ENCODE measurements at regions not wholly inside any gene's neighbourhood (a gene's known extent, or its start where the extent isn't known, plus 50 kb on each side); places are given as distances from the start of the nearest gene placed in this dataset.

GRCh38 chr9:109872901-109873300 lies 92.9 kb downstream of the PALM2AKAP2 start:
- H3K27ac ChIP-seq (ENCODE audit: insufficient read depth, low read depth, low read length) = no peak overlapping the region
- TF ChIP-seq GATA2 (IDR thresholded peaks at IDR 0.05; ENCODE audit: insufficient read depth, insufficient read length, low read depth, low read length) = no peak
- DNase-seq (ENCODE audit: low read depth, low spot score) = no peak
- H3K27me3 ChIP-seq (ENCODE audit: control insufficient read depth in 2 of 2, insufficient read depth in 2 of 2, low read length in 2 of 2) = peaks cover 24 to 37% of the 10 kb centered on the region in 2 experiments
- no peaks in the 10 kb centered on the region for H4K20me1 ChIP-seq (replicated peaks; ENCODE audit: control insufficient read depth, extremely low read depth, insufficient read depth, low read length)
- no peak overlapping the region for H3K9ac ChIP-seq (replicated peaks; ENCODE audit: extremely low read depth, insufficient read depth, low read length)
- no peak for FAIRE-seq
- H3K4me2 ChIP-seq (ENCODE audit: insufficient read depth, low read length) = no peak overlapping the region
- intact Hi-C loops (cut with micrococcal nuclease) (no loop called here), dilution Hi-C loops (cut with MboI; ENCODE audit: extremely low pct_ligation_motif_present, low sequenced_read_pairs) (no loop called here)
- no peak overlapping the region for H2AFZ ChIP-seq (ENCODE audit: low read depth, low read length)
- no peaks in the 10 kb centered on the region for H3K4me1 ChIP-seq (ENCODE audit: control insufficient read depth, extremely low read depth, insufficient read depth, low read length)
- no peaks in the 10 kb centered on the region for H3K36me3 ChIP-seq (ENCODE audit: control insufficient read depth in 2 of 2, extremely low read depth in 1 of 2, insufficient read depth in 2 of 2, low read length in 2 of 2)
- ChIA-PET CTCF (interaction anchor here (1.2 to 1.5 kb wide), 2 partner anchors 9 to 13 kb away, joined by 3 to 6 read pairs; no protein-coding TSS in a partner anchor), POLR2A (no interaction called here)
- no peaks in the 10 kb centered on the region for H3K9me1 ChIP-seq (replicated peaks; ENCODE audit: control insufficient read depth, extremely low read depth, insufficient read depth, low read length)
- no peaks in the 10 kb centered on the region for H3K9me3 ChIP-seq (replicated peaks; ENCODE audit: control insufficient read depth, insufficient read depth, low read length)
- H3K79me2 ChIP-seq (ENCODE audit: control insufficient read depth, insufficient read depth, low read length) = no peaks in the 10 kb centered on the region
- no TSS peak for BruUV-seq (replicated peaks)
- no peak overlapping the region for H3K4me3 ChIP-seq (replicated peaks in 1 of 3; ENCODE audit: insufficient read depth in 1 of 3, low read depth in 1 of 3, low read length in 3 of 3)

GRCh38 chr9:109875495-109876129 lies 95.6 kb downstream of the PALM2AKAP2 start:
- CTCF ChIA-PET = no interaction called here
- TF ChIP-seq POLR2A (IDR thresholded peaks at IDR 0.05; ENCODE audit: low read depth, low read length) (no peak), MAX (IDR thresholded peaks at IDR 0.05; ENCODE audit: insufficient read depth, insufficient read length) (no peak), CTCF (IDR thresholded peaks at IDR 0.05; ENCODE audit: extremely low read depth in 1 of 2, insufficient read depth in 1 of 2, low read depth in 1 of 2, low read length in 2 of 2) (no peak), POLR2AphosphoS5 (IDR thresholded peaks at IDR 0.05; ENCODE audit: insufficient read depth, low read depth, low read length) (no peak), MYC (IDR thresholded peaks at IDR 0.05; ENCODE audit: low read depth, low read length) (no peak), EZH2 (IDR thresholded peaks at IDR 0.05; ENCODE audit: borderline replicate concordance, low read depth, low read length, severe bottlenecking) (no peak), GATA2 (IDR thresholded peaks at IDR 0.05; ENCODE audit: insufficient read depth, insufficient read length, low read depth, low read length) (no peak), FOS (IDR thresholded peaks at IDR 0.05; ENCODE audit: borderline replicate concordance, insufficient read depth, low read length) (no peak), JUN (IDR thresholded peaks at IDR 0.05; ENCODE audit: borderline replicate concordance, insufficient read depth, insufficient read length, low read depth) (no peak)
- no TSS peak for BruUV-seq (replicated peaks)
- FAIRE-seq (no peak), DNase-seq (ENCODE audit: low read depth, low spot score) (no peak)
- Histone ChIP-seq H3K27me3 (ENCODE audit: control insufficient read depth in 2 of 2, insufficient read depth in 2 of 2, low read length in 2 of 2) (peaks cover 21 to 29% of the 10 kb centered on the region in 2 experiments), H3K27ac (ENCODE audit: insufficient read depth, low read depth, low read length) (no peak overlapping the region), H3K36me3 (ENCODE audit: control insufficient read depth in 2 of 2, extremely low read depth in 1 of 2, insufficient read depth in 2 of 2, low read length in 2 of 2) (no peaks in the 10 kb centered on the region), H3K9ac (replicated peaks; ENCODE audit: extremely low read depth, insufficient read depth, low read length) (no peak overlapping the region), H3K4me2 (ENCODE audit: insufficient read depth, low read length) (no peak overlapping the region), H2AFZ (ENCODE audit: low read depth, low read length) (no peak overlapping the region), H3K4me3 (replicated peaks in 1 of 3; ENCODE audit: insufficient read depth in 1 of 3, low read depth in 1 of 3, low read length in 3 of 3) (no peak overlapping the region), H3K79me2 (ENCODE audit: control insufficient read depth, insufficient read depth, low read length) (no peaks in the 10 kb centered on the region), H4K20me1 (replicated peaks; ENCODE audit: control insufficient read depth, extremely low read depth, insufficient read depth, low read length) (no peaks in the 10 kb centered on the region), H3K9me3 (replicated peaks; ENCODE audit: control insufficient read depth, insufficient read depth, low read length) (no peaks in the 10 kb centered on the region), H3K4me1 (ENCODE audit: control insufficient read depth, extremely low read depth, insufficient read depth, low read length) (no peaks in the 10 kb centered on the region), H3K9me1 (replicated peaks; ENCODE audit: control insufficient read depth, extremely low read depth, insufficient read depth, low read length) (no peaks in the 10 kb centered on the region)
- dilution Hi-C loops (cut with MboI; ENCODE audit: extremely low pct_ligation_motif_present, low sequenced_read_pairs) (no loop called here), intact Hi-C loops (cut with micrococcal nuclease) (no loop called here)
- POLR2A ChIA-PET = no interaction called here

All from endothelial cell of umbilical vein (primary cell).